Suprapubic skin (tissue), 4 donors: ENCODE measurements at regions not wholly inside any gene's neighbourhood (a gene's known extent, or its start where the extent isn't known, plus 50 kb on each side); places are given as distances from the start of the nearest gene placed in this dataset.

Experiments used
- EP300 ChIP-seq: sonication (generic); formaldehyde crosslinking; IDR thresholded peaks from one replicate; pipeline ENCODE4 v1.6.1; 2017; ENCODE audit warnings: antibody characterized with exemption
- POLR2A ChIP-seq, 2 donors: fragments of 450-650 bp; IDR thresholded peaks; one replicate each; pipeline ENCODE4 v1.6.1; 2017; ENCODE audit warnings: antibody characterized with exemption in 2 of 2, mild to moderate bottlenecking in 2 of 2, moderate library complexity in 2 of 2
- POLR2AphosphoS5 ChIP-seq, 3 donors: sonication (generic); formaldehyde crosslinking; IDR thresholded peaks; one replicate each; pipeline ENCODE4 v1.6.1; 2017; ENCODE audit warnings: antibody characterized with exemption in 3 of 3
- TF ChIP-seq, protein P1 (sequence below), 2 donors: fragments of 200-600 bp in 1 of 2; fragments of 450-650 bp in 1 of 2; sonication (generic) in 1 of 2; IDR thresholded peaks; one replicate each; pipeline ENCODE4 v1.5.1; 2016 to 2019; ENCODE audit warnings: antibody characterized with exemption in 2 of 2, mild to moderate bottlenecking in 1 of 2, moderate library complexity in 1 of 2

DNA sequence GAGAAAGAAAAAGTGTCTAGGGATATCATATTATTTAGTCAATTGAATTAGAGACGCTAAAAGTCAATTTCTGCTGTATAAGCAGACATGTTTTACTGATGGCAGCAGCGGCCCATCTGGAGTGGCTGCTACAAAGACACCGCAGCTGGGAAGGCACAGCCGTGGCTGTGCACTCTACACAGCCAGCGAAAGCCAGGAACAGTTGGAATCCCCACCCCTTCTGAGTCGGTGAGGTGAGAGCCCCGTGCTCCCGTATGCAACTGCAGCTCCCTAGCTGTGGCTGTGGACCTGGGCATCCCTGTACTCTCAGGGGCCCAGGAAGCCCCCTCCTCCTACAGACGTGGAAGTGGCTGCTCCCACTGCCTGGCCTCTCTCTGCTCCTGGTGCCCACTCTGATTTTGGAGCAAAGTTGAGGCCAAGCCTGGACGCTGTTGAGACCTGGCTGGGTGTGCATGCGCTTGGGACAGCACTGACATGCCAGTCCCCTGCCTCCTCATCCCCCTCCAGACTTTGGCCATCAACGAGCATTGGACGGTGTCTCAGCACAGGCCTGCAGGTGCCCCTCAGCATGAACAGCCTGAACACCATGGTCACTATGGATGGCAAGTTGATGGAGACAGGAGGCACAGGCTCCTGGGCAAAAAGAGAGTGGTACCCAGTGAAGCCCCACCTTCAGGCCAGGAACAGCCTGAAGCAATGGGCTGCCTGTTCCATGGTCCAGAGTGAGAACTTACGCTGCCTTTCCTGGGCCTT is 944.0 kb upstream of the MIR17HG start:
- TF ChIP-seq, protein P1, sequence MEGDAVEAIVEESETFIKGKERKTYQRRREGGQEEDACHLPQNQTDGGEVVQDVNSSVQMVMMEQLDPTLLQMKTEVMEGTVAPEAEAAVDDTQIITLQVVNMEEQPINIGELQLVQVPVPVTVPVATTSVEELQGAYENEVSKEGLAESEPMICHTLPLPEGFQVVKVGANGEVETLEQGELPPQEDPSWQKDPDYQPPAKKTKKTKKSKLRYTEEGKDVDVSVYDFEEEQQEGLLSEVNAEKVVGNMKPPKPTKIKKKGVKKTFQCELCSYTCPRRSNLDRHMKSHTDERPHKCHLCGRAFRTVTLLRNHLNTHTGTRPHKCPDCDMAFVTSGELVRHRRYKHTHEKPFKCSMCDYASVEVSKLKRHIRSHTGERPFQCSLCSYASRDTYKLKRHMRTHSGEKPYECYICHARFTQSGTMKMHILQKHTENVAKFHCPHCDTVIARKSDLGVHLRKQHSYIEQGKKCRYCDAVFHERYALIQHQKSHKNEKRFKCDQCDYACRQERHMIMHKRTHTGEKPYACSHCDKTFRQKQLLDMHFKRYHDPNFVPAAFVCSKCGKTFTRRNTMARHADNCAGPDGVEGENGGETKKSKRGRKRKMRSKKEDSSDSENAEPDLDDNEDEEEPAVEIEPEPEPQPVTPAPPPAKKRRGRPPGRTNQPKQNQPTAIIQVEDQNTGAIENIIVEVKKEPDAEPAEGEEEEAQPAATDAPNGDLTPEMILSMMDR (IDR thresholded peaks at IDR 0.05): no peak
- TF ChIP-seq POLR2A (IDR thresholded peaks at IDR 0.05) (no peak), POLR2AphosphoS5 (IDR thresholded peaks at IDR 0.05) (no peak), EP300 (no peak)
